ENCODE measurements at regions not wholly inside any gene's neighbourhood (a gene's known extent, or its start where the extent isn't known, plus 50 kb on each side); places are given as distances from the start of the nearest gene placed in this dataset.

DNA sequence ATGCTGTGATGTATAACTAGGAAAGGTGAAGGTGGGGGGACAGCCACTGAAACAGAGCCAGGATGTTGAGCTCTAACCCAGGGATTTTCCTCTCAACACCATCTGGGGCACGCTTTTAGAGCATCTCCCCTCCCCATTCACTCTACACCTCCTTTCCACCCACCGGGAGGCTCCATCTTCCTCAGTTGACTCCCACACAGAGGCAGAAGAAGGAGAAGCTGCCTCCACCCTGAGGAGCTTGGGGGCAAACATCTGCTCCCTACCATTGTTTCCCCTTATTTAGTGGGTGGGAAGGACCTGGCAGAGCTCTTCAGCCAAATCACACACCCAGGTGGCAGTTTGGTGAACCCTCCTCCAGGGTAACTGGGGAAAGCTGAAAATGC lies 50.0 kb upstream of the ADA2 start:
- DNase-seq, result peak in 1 of 56 donors; percentile 20

Measured in amygdala (tissue), 56 donors.